Endothelial cell of umbilical vein (primary cell): ENCODE measurements at regions not wholly inside any gene's neighbourhood (a gene's known extent, or its start where the extent isn't known, plus 50 kb on each side); places are given as distances from the start of the nearest gene placed in this dataset.

Source experiments
- BruUV-seq: library from RNA; stranded (reverse); fragments of 400-500 nt; replicated peaks from 2 replicates; lab custom pipeline; 2021; lab: Mats Ljungman, UMichigan
- CTCF ChIA-PET: fragments of 300-600, 350-600 bp; sonication (Branson Sonifier 250); formaldehyde crosslinking; loops from one replicate; lab custom pipeline; 2021; ENCODE audit warnings: antibody characterized with exemption, inconsistent platforms; lab: Charles Lee
- POLR2A ChIA-PET: fragments of 300-600, 350-600 bp; sonication (Branson Sonifier 250); formaldehyde crosslinking; loops from one replicate; lab custom pipeline; 2021; ENCODE audit warnings: antibody characterized with exemption, inconsistent platforms; lab: Charles Lee
- DNase-seq: peaks from one replicate; pipeline ENCODE4 v3.0.0-alpha.2; 2011; ENCODE audit warnings: low read depth, low spot score
- FAIRE-seq: peaks from 2 replicates; lab custom pipeline; 2011; peaks lifted over from hg19 to GRCh38; lab: Jason Lieb, UNC
- H2AFZ ChIP-seq: 2 replicates; pipeline ENCODE4 v1.6.0; 2012; ENCODE audit warnings: low read depth, low read length, control low read depth, inconsistent platforms
- H3K27ac ChIP-seq: 2 replicates; pipeline ENCODE4 v1.5.1; 2011; ENCODE audit warnings: low read depth, mild to moderate bottlenecking, control low read depth, low read length, moderate library complexity; ENCODE audit not compliant: insufficient read depth
- H3K27me3 ChIP-seq, 2 experiments: 2 replicates each; pipeline versions ENCODE4 v1.6.0 to v1.6.1; 2011; ENCODE audit warnings: low read length in 2 of 2, mixed read lengths in 1 of 2; ENCODE audit not compliant: control insufficient read depth in 2 of 2, insufficient read depth in 2 of 2
- H3K36me3 ChIP-seq, 2 experiments: 2 replicates in 1 of 2; 3 replicates in 1 of 2; pipeline ENCODE4 v1.5.1; 2011; ENCODE audit warnings: low read length in 2 of 2, mild to moderate bottlenecking in 1 of 2, moderate library complexity in 1 of 2; ENCODE audit not compliant: control insufficient read depth in 2 of 2, insufficient read depth in 2 of 2; ENCODE audit errors: extremely low read depth in 1 of 2
- H3K4me1 ChIP-seq: 3 replicates; pipeline ENCODE4 v1.5.1; 2011; ENCODE audit warnings: mild to moderate bottlenecking, low read length; ENCODE audit not compliant: control insufficient read depth, insufficient read depth; ENCODE audit errors: extremely low read depth
- H3K4me2 ChIP-seq: 2 replicates; pipeline ENCODE4 v1.6.1; 2011; ENCODE audit warnings: low read length, control low read depth, mixed read lengths; ENCODE audit not compliant: insufficient read depth
- H3K4me3 ChIP-seq, 3 experiments: fragments of 200-600 bp in 1 of 3; sonication (generic), shearing (Covaris generic) in 1 of 3; replicated peaks in 1 of 3; 2 replicates each; pipeline ENCODE4 v1.5.1; 2011 to 2016; ENCODE audit warnings: control low read depth in 3 of 3, low read length in 3 of 3, mild to moderate bottlenecking in 2 of 3, inconsistent platforms in 1 of 3, low read depth in 1 of 3, moderate library complexity in 1 of 3; ENCODE audit not compliant: insufficient read depth in 1 of 3
- H3K79me2 ChIP-seq: 2 replicates; pipeline ENCODE4 v1.6.0; 2012; ENCODE audit warnings: low read length, inconsistent platforms; ENCODE audit not compliant: control insufficient read depth, insufficient read depth
- H3K9ac ChIP-seq: replicated peaks from 2 replicates; pipeline ENCODE3; 2011; ENCODE audit warnings: low read length, control low read depth; ENCODE audit not compliant: insufficient read depth; ENCODE audit errors: extremely low read depth
- H3K9me1 ChIP-seq: replicated peaks from 3 replicates; pipeline ENCODE4 v1.6.0; 2011; ENCODE audit warnings: mild to moderate bottlenecking, low read length; ENCODE audit not compliant: control insufficient read depth, insufficient read depth; ENCODE audit errors: extremely low read depth
- H3K9me3 ChIP-seq: replicated peaks from 2 replicates; pipeline ENCODE4 v1.5.1; 2012; ENCODE audit warnings: low read length, inconsistent platforms; ENCODE audit not compliant: control insufficient read depth, insufficient read depth
- H4K20me1 ChIP-seq: replicated peaks from 2 replicates; pipeline ENCODE3; 2011; ENCODE audit warnings: mild to moderate bottlenecking, low read length; ENCODE audit not compliant: control insufficient read depth, insufficient read depth; ENCODE audit errors: extremely low read depth
- EZH2 ChIP-seq: IDR thresholded peaks from 2 replicates; pipeline ENCODE4 v1.6.1; 2012; ENCODE audit warnings: borderline replicate concordance, low read depth, mild to moderate bottlenecking, moderate library complexity, low read length, inconsistent platforms; ENCODE audit not compliant: severe bottlenecking
- FOS ChIP-seq: IDR thresholded peaks from 2 replicates; pipeline ENCODE4 v1.6.1; 2011; ENCODE audit warnings: mild to moderate bottlenecking, low read length, moderate library complexity, borderline replicate concordance; ENCODE audit not compliant: insufficient read depth
- GATA2 ChIP-seq: IDR thresholded peaks from 2 replicates; pipeline ENCODE4 v1.7.0; 2011; ENCODE audit warnings: low read depth, mild to moderate bottlenecking, moderate library complexity, mixed read lengths, low read length; ENCODE audit not compliant: insufficient read length, insufficient read depth
- JUN ChIP-seq: IDR thresholded peaks from 2 replicates; pipeline ENCODE4 v1.6.1; 2011; ENCODE audit warnings: borderline replicate concordance, low read depth; ENCODE audit not compliant: insufficient read length, insufficient read depth
- POLR2AphosphoS5 ChIP-seq: IDR thresholded peaks from 2 replicates; pipeline ENCODE4 v1.6.1; 2012; ENCODE audit warnings: low read depth, mild to moderate bottlenecking, control low read depth, low read length, moderate library complexity; ENCODE audit not compliant: insufficient read depth
- dilution Hi-C: fragments of 300-500 bp; cut with MboI; formaldehyde crosslinking; loops from one replicate; pipeline ENCODE4 v1.15.0; 2019; ENCODE audit warnings: low sequenced_read_pairs; ENCODE audit not compliant: extremely low pct_ligation_motif_present
- intact Hi-C: fragments of 100-400 bp; cut with micrococcal nuclease; formaldehyde crosslinking; loops from one replicate; pipeline ENCODE4 v1.10.0; 2022

DNA sequence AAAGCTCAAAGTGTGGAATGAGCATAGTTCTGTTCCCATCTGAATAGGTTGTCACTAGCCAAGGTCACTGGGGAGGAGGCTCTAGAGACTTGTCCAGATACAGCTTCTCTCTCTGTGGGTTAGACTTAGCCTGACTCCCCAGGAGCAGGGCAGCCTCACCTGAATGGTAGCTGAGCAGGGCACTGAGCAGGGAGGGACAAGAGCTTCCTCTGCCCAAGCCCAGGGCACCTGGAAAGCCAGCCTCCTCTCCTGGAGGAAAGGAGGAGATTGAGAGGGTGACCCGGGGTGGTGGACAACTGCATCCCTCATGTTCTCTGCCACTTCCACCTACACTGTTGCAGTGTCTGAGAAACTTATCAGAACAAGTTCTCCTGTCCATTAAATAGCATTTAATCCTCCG lies 59.0 kb upstream of the F3 start:
- Histone ChIP-seq H4K20me1 (no peaks in the 10 kb centered on the region), H2AFZ (no peak overlapping the region), H3K79me2 (no peaks in the 10 kb centered on the region), H3K4me1 (no peaks in the 10 kb centered on the region), H3K9me3 (no peaks in the 10 kb centered on the region), H3K36me3 (no peaks in the 10 kb centered on the region), H3K9ac (no peak overlapping the region), H3K4me3 (no peak overlapping the region), H3K9me1 (no peaks in the 10 kb centered on the region), H3K4me2 (no peak overlapping the region), H3K27ac (no peak overlapping the region), H3K27me3 (peaks cover 9 to 12% of the 10 kb centered on the region in 2 experiments)
- CTCF ChIA-PET = no interaction called here
- BruUV-seq = no TSS peak
- FAIRE-seq = no peak
- intact Hi-C loops = no loop called here
- POLR2A ChIA-PET = no interaction called here
- TF ChIP-seq EZH2 = no peak
- TF ChIP-seq FOS = no peak
- TF ChIP-seq GATA2 = no peak
- TF ChIP-seq POLR2AphosphoS5 = no peak
- dilution Hi-C loops = no loop called here
- DNase-seq = no peak

DNA sequence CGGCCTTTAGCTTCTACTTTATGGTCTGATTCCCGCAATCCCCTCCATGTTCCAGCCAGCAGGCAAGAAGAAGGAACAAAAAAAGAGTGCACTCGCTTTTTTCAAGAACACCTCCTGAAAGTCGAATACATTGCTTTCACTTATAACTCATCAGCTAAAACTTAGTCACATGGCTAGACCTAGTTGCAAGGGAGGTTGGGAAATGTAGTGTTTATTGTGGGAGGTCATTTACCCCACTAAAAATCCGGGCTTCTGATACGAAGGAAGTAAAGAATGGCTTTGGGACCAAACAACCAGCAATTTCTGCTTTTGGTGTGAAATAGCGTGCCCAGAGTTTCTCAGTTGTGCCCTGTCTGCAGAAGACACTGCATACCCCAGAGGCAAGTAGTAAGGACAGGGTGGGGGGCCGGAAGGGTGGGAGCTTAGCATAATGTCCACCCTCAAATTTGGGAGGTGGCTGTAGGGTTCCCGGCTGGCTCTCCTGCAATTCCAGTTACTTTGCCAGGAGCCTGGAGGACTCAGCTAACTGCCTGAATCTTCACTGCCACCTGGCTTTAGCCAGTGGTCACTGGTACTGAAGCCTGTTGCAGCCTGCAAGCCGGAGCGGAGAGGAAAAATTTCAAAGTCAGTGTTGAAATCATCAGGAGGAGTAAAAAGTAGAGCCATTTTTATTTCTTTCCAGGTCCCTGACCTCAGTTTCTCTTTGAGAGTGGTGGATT lies 57.7 kb upstream of the F3 start:
- FAIRE-seq (no peak), DNase-seq (no peak)
- intact Hi-C loops (no loop called here), dilution Hi-C loops (no loop called here)
- Histone ChIP-seq H4K20me1 (no peaks in the 10 kb centered on the region), H3K27ac (no peak overlapping the region), H3K4me2 (no peak overlapping the region), H3K27me3 (peaks cover 9 to 12% of the 10 kb centered on the region in 2 experiments), H3K36me3 (no peaks in the 10 kb centered on the region), H3K4me3 (no peak overlapping the region), H2AFZ (no peak overlapping the region), H3K9me3 (no peaks in the 10 kb centered on the region), H3K9me1 (no peaks in the 10 kb centered on the region), H3K9ac (no peak overlapping the region), H3K79me2 (no peaks in the 10 kb centered on the region), H3K4me1 (no peaks in the 10 kb centered on the region)
- ChIA-PET POLR2A (no interaction called here), CTCF (interaction anchor here (1.2 to 1.8 kb wide), 5 partner anchors 12 to 118 kb away, joined by 3 to 6 read pairs (median 3); partner anchors contain the start of gene F3)
- no TSS peak for BruUV-seq
- no peak for TF ChIP-seq FOS
- TF ChIP-seq JUN = no peak
